AG10803 (cell line): ENCODE measurements at regions not wholly inside any gene's neighbourhood (a gene's known extent, or its start where the extent isn't known, plus 50 kb on each side); places are given as distances from the start of the nearest gene placed in this dataset.

Experiments used
- DNase-seq: peaks from one replicate; pipeline ENCODE4 v3.0.0; 2010; ENCODE audit warnings: low read depth
- H3K4me3 ChIP-seq: 2 replicates; pipeline ENCODE4 v1.5.1; 2011; ENCODE audit warnings: mild to moderate bottlenecking, low read length, control low read depth
- TF ChIP-seq, protein P1 (sequence below): conservative IDR thresholded peaks from 2 replicates; pipeline ENCODE4 v1.5.1; 2011; ENCODE audit warnings: mild to moderate bottlenecking, low read length, control low read depth, inconsistent platforms

DNA sequence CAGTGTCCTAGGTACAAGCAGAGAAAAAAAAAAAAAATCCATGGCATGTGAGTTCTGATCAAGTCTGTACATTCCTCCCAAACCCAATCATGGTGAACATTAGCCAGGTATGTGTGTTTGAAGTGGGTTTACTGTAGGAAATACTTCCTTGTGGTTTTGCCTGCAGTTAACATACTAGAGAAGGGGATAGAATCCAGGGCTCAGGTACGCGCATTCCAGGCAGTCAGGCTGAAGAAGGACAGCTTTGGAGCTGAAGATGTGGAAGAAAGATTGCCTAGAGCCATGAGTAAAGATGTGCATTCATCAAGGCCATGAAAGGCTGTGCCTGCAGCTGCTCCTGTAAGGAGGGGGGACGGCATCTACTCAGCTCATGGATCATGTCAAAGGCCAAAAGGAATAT lies 88.2 kb upstream of the NTF3 start:
- no peak for DNase-seq
- TF ChIP-seq, protein P1, sequence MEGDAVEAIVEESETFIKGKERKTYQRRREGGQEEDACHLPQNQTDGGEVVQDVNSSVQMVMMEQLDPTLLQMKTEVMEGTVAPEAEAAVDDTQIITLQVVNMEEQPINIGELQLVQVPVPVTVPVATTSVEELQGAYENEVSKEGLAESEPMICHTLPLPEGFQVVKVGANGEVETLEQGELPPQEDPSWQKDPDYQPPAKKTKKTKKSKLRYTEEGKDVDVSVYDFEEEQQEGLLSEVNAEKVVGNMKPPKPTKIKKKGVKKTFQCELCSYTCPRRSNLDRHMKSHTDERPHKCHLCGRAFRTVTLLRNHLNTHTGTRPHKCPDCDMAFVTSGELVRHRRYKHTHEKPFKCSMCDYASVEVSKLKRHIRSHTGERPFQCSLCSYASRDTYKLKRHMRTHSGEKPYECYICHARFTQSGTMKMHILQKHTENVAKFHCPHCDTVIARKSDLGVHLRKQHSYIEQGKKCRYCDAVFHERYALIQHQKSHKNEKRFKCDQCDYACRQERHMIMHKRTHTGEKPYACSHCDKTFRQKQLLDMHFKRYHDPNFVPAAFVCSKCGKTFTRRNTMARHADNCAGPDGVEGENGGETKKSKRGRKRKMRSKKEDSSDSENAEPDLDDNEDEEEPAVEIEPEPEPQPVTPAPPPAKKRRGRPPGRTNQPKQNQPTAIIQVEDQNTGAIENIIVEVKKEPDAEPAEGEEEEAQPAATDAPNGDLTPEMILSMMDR = no peak
- no peak overlapping the region for H3K4me3 ChIP-seq

DNA sequence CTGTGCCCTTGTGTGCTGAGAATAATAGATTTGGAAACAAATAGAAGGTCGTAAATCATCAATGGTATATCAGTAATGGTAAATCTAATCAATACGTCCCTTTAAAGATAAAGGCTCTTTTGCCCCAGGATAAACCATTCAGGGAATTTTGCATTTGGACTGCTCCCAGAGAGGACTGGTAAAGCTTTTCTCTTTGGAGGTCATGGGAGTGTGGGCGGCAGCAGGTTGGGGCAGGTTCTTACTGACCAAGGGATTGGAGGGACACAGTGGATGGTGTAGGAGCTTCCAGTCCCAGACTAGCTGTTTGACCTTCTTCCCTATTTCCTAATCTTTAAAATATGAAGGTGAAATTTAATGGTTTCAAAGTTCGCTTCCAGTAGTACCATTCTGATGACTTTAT lies 87.8 kb upstream of the NTF3 start:
- H3K4me3 ChIP-seq = no peak overlapping the region
- TF ChIP-seq, protein P1 = no peak
- no peak for DNase-seq

DNA sequence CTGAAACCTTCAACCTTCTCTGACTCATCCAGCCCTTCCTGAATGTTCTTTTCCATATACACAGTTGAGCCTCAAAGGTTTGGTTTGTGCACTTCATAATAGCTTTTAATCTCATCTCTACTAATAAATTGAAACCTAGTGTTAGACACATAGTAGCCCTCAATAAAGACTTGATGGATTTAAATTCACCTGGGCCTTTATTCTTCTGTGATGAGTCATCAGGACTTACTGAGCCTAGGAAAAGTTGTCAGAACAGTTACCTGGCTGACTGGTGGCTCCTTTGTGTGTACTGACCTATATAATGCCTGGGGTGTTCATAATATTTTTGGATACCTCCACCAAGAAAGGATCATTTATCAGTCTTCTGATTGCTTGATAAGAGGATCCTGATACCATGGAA lies 86.4 kb upstream of the NTF3 start:
- H3K4me3 ChIP-seq = no peak overlapping the region
- TF ChIP-seq, protein P1 = no peak
- DNase-seq = no peak

DNA sequence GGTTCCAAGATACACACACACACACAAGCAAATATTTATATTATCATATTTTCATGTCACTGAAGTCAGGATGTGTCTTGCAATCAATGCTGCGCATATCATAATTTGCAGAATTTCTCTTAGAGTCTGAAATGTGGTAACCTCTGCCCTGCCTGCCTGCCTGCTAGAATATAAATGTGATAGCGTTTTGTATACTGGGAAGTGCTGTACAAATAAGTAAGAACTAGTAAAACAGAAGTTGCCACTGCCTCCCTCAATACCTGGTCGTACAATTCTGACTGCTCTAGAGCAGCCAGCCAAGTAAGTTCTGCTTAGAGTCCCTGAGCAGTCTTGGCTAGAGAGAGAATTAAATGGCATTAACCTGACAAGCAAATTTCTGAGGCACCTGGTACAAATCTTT lies 83.9 kb upstream of the NTF3 start:
- no peak for DNase-seq
- TF ChIP-seq, protein P1 = no peak
- no peak overlapping the region for H3K4me3 ChIP-seq

DNA sequence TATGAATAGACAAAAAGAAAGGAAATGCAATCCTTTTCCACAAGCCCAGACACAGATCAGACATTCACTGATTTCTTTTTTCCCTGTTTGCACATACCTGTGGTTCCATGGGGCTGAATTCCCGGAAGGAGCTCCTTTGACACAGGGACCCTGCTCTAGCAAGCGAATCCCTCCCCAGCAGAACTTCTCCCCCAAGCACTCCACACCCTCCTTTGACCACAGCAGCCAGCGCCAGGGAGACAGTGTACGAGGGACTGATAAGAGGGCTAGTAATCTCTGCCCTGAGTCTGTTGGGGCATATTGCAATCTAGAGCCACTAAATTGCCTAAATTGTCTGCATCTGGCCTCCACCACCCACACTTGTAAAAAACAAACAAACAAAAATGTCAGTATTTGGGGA lies 83.4 kb upstream of the NTF3 start:
- H3K4me3 ChIP-seq = no peak overlapping the region
- DNase-seq = no peak
- TF ChIP-seq, protein P1 = no peak

DNA sequence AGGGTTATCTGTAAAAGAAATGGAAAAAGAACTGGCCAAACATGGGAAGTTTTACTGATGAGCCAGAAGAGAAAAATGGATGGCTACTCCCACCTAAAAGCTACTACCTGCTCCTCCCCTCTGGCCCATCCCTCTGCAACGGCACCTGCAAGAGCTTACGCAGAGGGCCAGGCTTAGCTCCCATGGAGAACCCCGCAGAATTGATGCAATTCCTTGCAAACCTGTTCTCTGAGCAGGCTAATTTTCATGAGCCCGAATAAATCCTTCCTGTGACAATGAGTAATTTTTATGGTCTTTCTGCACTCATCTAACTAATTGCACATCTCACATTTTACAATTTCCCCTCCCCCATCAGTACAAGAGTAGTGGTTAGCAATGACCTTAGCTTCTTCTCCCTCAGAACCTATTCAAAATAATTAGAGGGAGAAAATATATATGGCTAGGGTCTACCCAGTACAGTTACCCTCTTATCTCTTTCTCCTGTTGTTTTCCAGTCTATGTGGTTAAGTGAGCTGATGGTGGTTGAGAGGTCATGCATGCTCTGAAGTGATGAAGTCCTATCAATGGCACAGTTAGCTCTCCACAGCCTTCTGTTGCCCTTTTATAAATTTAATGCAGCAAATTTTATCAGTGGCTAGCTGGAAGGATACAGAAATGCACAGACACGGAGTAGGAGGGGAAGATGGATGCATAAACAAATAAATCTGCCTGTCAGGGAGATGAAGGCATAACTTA lies 67.7 kb upstream of the NTF3 start:
- TF ChIP-seq, protein P1 = no peak
- no peak overlapping the region for H3K4me3 ChIP-seq
- no peak for DNase-seq

DNA sequence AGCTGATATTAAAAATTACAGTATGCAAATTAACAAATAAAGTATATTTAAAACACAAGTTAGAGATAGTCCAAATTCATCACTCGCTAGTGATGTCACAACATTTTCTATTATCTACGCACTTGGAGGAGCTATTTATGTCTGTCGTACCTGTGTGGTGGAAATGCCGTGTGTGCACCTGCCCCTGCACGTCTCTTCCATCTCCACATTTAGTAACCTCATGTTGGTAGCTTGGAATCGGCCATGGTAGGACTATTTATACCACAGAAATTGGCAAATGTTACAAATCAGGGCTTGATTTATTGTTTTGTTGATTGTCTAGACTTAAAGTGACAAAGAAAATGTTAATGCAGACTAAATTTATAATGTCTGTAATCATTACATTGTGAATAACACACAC lies 62.6 kb upstream of the NTF3 start:
- DNase-seq = no peak
- H3K4me3 ChIP-seq = no peak overlapping the region
- TF ChIP-seq, protein P1 = no peak
